K562 (cell line): ENCODE measurements at regions not wholly inside any gene's neighbourhood (a gene's known extent, or its start where the extent isn't known, plus 50 kb on each side); places are given as distances from the start of the nearest gene placed in this dataset.

Experiments
- ATAC-seq: fragments of 200-7000 bp; cut with Tn5 transposase; 3 replicates; pipeline ENCODE4 v1.9.1; 2020; ENCODE audit warnings: moderate library complexity
- BruUV-seq: library from RNA; stranded (reverse); fragments of 400-500 nt; replicated peaks from 2 replicates; lab custom pipeline; 2021; lab: Mats Ljungman, UMichigan
- CTCF ChIA-PET: fragments of 300-600 bp; formaldehyde crosslinking; extraction: SDS; loops from one replicate; lab custom pipeline; 2021; ENCODE audit warnings: low intra/inter-chr PET ratio; lab: Yijun Ruan, JAX
- POLR2A ChIA-PET: fragments of 300-600, 350-650 bp; sonication (Branson Sonifier 250); formaldehyde crosslinking; extraction: SDS; loops from one replicate; lab custom pipeline; 2021; ENCODE audit warnings: antibody characterized with exemption, inconsistent platforms; lab: Yijun Ruan, JAX
- DNase-seq, 4 experiments: peaks; one replicate each; pipeline versions ENCODE4 v3.0.0 to v3.0.0-alpha.2; 2011 to 2018; ENCODE audit warnings: low spot score in 3 of 4, mixed read lengths in 3 of 4; ENCODE audit errors: extremely low read depth in 1 of 4
- FAIRE-seq: peaks from 2 replicates; lab custom pipeline; 2011; peaks lifted over from hg19 to GRCh38; lab: Jason Lieb, UNC
- H2AFZ ChIP-seq: 2 replicates; pipeline ENCODE4 v1.6.0; 2011; ENCODE audit warnings: low read depth, low read length, control low read depth, inconsistent platforms
- H3K27ac ChIP-seq: fragments of 200-600 bp; 3 replicates; pipeline ENCODE4 v1.8.0; 2011; ENCODE audit warnings: low read depth, mild to moderate bottlenecking, control low read depth, inconsistent platforms, low read length, moderate library complexity, mixed read lengths; ENCODE audit errors: extremely low read depth
- H3K27me3 ChIP-seq, 2 experiments: fragments of 300-600 bp in 1 of 2; 2 replicates in 1 of 2; 3 replicates in 1 of 2; pipeline versions ENCODE4 v1.6.0 to v1.8.0; 2011; ENCODE audit warnings: inconsistent platforms in 2 of 2, low read length in 2 of 2, mild to moderate bottlenecking in 1 of 2, mixed read lengths in 1 of 2, moderate library complexity in 1 of 2; ENCODE audit not compliant: control insufficient read depth in 2 of 2, insufficient read depth in 2 of 2
- H3K36me3 ChIP-seq: fragments of 300-600 bp; 3 replicates; pipeline ENCODE4 v1.8.0; 2011; ENCODE audit warnings: mild to moderate bottlenecking, low read length, inconsistent platforms; ENCODE audit not compliant: control insufficient read depth, insufficient read depth
- H3K4me1 ChIP-seq, 2 experiments: fragments of 200-600 bp in 1 of 2; replicated peaks in 1 of 2; 2 replicates in 1 of 2; 3 replicates in 1 of 2; pipeline versions ENCODE4 v1.5.1 to v1.8.0; 2011; ENCODE audit warnings: inconsistent platforms in 2 of 2, low read length in 2 of 2, mild to moderate bottlenecking in 1 of 2, mixed read lengths in 1 of 2, moderate library complexity in 1 of 2; ENCODE audit not compliant: control insufficient read depth in 2 of 2, insufficient read depth in 2 of 2
- H3K4me2 ChIP-seq: 2 replicates; pipeline ENCODE4 v1.6.1; 2011; ENCODE audit warnings: low read length, control low read depth, inconsistent platforms, mixed read lengths; ENCODE audit not compliant: insufficient read depth
- H3K4me3 ChIP-seq: fragments of 200-600 bp; sonication (generic), shearing (Covaris generic); 2 replicates; pipeline ENCODE4 v1.5.1; 2016; ENCODE audit warnings: control low read depth, inconsistent platforms
- H3K79me2 ChIP-seq: fragments of 200-600 bp; 3 replicates; pipeline ENCODE4 v1.8.0; 2011; ENCODE audit warnings: low read length, inconsistent platforms; ENCODE audit not compliant: control insufficient read depth, insufficient read depth
- H3K9ac ChIP-seq, 2 experiments: 2 replicates each; pipeline versions ENCODE4 v1.6.0 to v1.6.1; 2011; ENCODE audit warnings: low read depth in 2 of 2, low read length in 2 of 2, control low read depth in 1 of 2, inconsistent platforms in 1 of 2, mild to moderate bottlenecking in 1 of 2, mixed read lengths in 1 of 2; ENCODE audit not compliant: insufficient read depth in 1 of 2
- H3K9me1 ChIP-seq: one replicate; pipeline ENCODE4 v1.6.0; 2011; ENCODE audit warnings: inconsistent platforms, mild to moderate bottlenecking, low read length, moderate library complexity; ENCODE audit not compliant: control insufficient read depth, insufficient read depth
- H3K9me3 ChIP-seq: replicated peaks from 2 replicates; pipeline ENCODE4 v1.5.1; 2011; ENCODE audit warnings: low read depth, low read length, inconsistent platforms; ENCODE audit not compliant: control insufficient read depth, insufficient read depth
- H4K20me1 ChIP-seq: replicated peaks from 2 replicates; pipeline ENCODE4 v1.6.1; 2011; ENCODE audit warnings: low read length, inconsistent platforms, mixed read lengths; ENCODE audit not compliant: control insufficient read depth, insufficient read depth
- DPF2 ChIP-seq: fragments of 450-650 bp; IDR thresholded peaks from 2 replicates; pipeline ENCODE4 v1.6.1; 2016
- ETV1 ChIP-seq: fragments of 450-650 bp; conservative IDR thresholded peaks from 2 replicates; pipeline ENCODE4 v1.6.1; 2016; ENCODE audit warnings: missing genetic modification characterization, control low read depth, low read depth, missing compliant biosample characterization
- HCFC1 ChIP-seq: IDR thresholded peaks from 2 replicates; pipeline ENCODE4 v1.6.1; 2012; ENCODE audit warnings: low read depth, low read length, improper control_type of control experiment
- HNRNPH1 ChIP-seq: fragments of 200-400 bp; formaldehyde crosslinking; optimal IDR thresholded peaks from 2 replicates; pipeline ENCODE3; 2017; ENCODE audit warnings: low read depth, mild to moderate bottlenecking, low read length, moderate library complexity
- IFI16 ChIP-seq: fragments of 250-450 bp; sonication (Bioruptor Pico); IDR thresholded peaks from 2 replicates; pipeline ENCODE4 v2.1.2; 2022; ENCODE audit warnings: mild to moderate bottlenecking, inconsistent platforms
- JUNB ChIP-seq: fragments of 450-650 bp; formaldehyde crosslinking; conservative IDR thresholded peaks from 2 replicates; pipeline ENCODE4 v1.4.0; 2020; ENCODE audit warnings: mild to moderate bottlenecking
- RNF2 ChIP-seq: sonication (generic); IDR thresholded peaks from 2 replicates; pipeline ENCODE4 v1.6.1; 2016
- SMARCC2 ChIP-seq: fragments of 450-650 bp; IDR thresholded peaks from 2 replicates; pipeline ENCODE4 v1.6.1; 2017; ENCODE audit warnings: antibody characterized with exemption, moderate library complexity, mild to moderate bottlenecking, low read depth
- SOX6 ChIP-seq: fragments of 450-650 bp; IDR thresholded peaks from 2 replicates; pipeline ENCODE4 v1.6.1; 2014; ENCODE audit warnings: mild to moderate bottlenecking
- SP2 ChIP-seq: IDR thresholded peaks from 2 replicates; pipeline ENCODE4 v1.6.1; 2011; ENCODE audit warnings: mild to moderate bottlenecking, low read depth, low read length, moderate library complexity; ENCODE audit not compliant: poor library complexity, severe bottlenecking; ENCODE audit errors: extremely low read depth
- TBL1XR1 ChIP-seq, 2 experiments: IDR thresholded peaks; 2 replicates each; pipeline ENCODE4 v1.6.1; 2012; ENCODE audit warnings: improper control_type of control experiment in 2 of 2, low read length in 2 of 2, mild to moderate bottlenecking in 1 of 2
- ZNF354B ChIP-seq: fragments of 250-450 bp; sonication (Bioruptor Pico); IDR thresholded peaks from 2 replicates; pipeline ENCODE4 v1.4.0; 2020
- WGBS: fragments of 100-300 bp; shearing (Covaris generic); methylation state at CpG from one replicate; pipeline ENCODE4 v1.1.6; 2016; ENCODE audit warnings: low coverage, mixed read lengths; ENCODE audit not compliant: insufficient coverage; ENCODE audit errors: missing lambda C conversion rate; 5-methylcytosine and 5-hydroxymethylcytosine counted together
- in situ Hi-C: fragments of 300-500 bp; cut with MboI; formaldehyde crosslinking; loops from 4 replicates; pipeline ENCODE4 v1.15.0; 2018; ENCODE audit warnings: inconsistent platforms, mixed read lengths
- intact Hi-C: fragments of 100-400 bp; cut with micrococcal nuclease; formaldehyde crosslinking; loops from 2 replicates; pipeline ENCODE4 v1.14.2; 2022

DNA sequence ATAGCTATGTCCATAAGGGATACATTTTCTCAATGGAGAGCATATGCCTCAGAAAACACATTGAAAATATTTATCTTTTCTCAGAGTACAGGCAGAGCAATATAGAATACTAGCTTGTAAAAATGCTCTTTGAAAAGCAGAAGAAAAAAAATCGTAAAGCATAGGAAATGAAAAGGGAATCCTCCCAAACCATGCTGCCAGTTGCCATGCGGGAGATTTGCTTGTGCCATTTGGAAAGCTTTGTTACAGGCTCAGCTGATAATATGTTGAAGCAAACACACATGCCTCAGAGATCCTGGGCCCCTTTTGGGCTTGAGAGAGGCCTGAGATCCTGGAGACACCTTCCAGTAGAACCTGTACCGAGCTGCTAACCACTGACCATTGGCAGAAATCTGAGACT lies 697.1 kb downstream of the BCL11A start (continued):
- TF ChIP-seq ZNF354B (CRISPR knock-in tag), result no peak
- no peak for TF ChIP-seq SMARCC2
- no peak for TF ChIP-seq SP2
- no peak for TF ChIP-seq DPF2
- TF ChIP-seq SOX6, result no peak

DNA sequence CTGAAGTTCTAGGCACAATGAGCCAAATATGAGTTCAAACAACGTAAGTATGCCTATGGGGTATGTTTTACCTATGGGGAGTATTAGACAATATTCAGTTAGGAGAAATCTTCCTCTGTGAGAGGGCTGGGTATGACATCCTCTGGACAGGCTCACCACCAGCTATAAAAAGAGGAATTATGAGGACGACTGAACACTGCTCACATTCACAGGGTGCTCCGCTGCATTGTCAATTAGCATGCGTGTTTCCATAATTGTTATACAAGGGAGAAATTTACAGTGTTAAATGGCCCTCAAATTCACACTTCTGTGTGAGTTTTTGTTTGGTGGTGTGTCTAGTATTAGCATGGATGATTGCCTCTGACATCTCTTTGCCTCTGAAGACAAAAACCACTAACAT lies 700.4 kb downstream of the BCL11A start:
- FAIRE-seq (no peak), ATAC-seq (no peak), DNase-seq (no peak)
- H3K4me1 ChIP-seq, result no peaks in the 10 kb centered on the region
- H3K9me3 ChIP-seq, result no peaks in the 10 kb centered on the region
- H3K36me3 ChIP-seq, result no peaks in the 10 kb centered on the region
- H3K9me1 ChIP-seq, result no peaks in the 10 kb centered on the region
- 0% methylated on average over 4 of the region's 4 CpGs for WGBS
- H3K9ac ChIP-seq, result no peak overlapping the region
- no peak overlapping the region for H3K4me2 ChIP-seq
- no peaks in the 10 kb centered on the region for H3K27me3 ChIP-seq
- H3K27ac ChIP-seq, result no peak overlapping the region
- POLR2A ChIA-PET, result no interaction called here
- in situ Hi-C loops, result no loop called here
- no peaks in the 10 kb centered on the region for H4K20me1 ChIP-seq
- no peak overlapping the region for H3K4me3 ChIP-seq
- BruUV-seq, result no TSS peak
- intact Hi-C loops, result no loop called here
- no peak overlapping the region for H2AFZ ChIP-seq
- no peaks in the 10 kb centered on the region for H3K79me2 ChIP-seq
- CTCF ChIA-PET, result no interaction called here
- no peak for TF ChIP-seq TBL1XR1 (IDR thresholded peaks at IDR 0.05; ENCODE audit: low read length in 2 of 2)
- no peak for TF ChIP-seq HNRNPH1
- TF ChIP-seq ETV1, result no peak
- no peak for TF ChIP-seq HCFC1
- TF ChIP-seq RNF2, result no peak
- TF ChIP-seq IFI16 (CRISPR knock-in tag), result no peak
- TF ChIP-seq JUNB (CRISPR knock-in tag), result no peak
